DND-41 (cell line): ENCODE measurements at regions not wholly inside any gene's neighbourhood (a gene's known extent, or its start where the extent isn't known, plus 50 kb on each side); places are given as distances from the start of the nearest gene placed in this dataset.

ENCODE experiments used
- ATAC-seq: fragments of 200-7000 bp; cut with Tn5 transposase; 3 replicates; pipeline ENCODE4 v1.9.1; 2021; ENCODE audit warnings: low read depth; ENCODE audit not compliant: insufficient read depth
- DNase-seq: peaks from one replicate; pipeline ENCODE4 v3.0.0-alpha.2; 2020
- H2AFZ ChIP-seq: 2 replicates; pipeline ENCODE4 v1.6.0; 2012; ENCODE audit warnings: low read depth, low read length
- H3K27ac ChIP-seq: 2 replicates; pipeline ENCODE4 v1.5.1; 2012; ENCODE audit warnings: low read length, inconsistent platforms
- H3K27me3 ChIP-seq: fragments of 200-600 bp; sonication (generic); 2 replicates; pipeline ENCODE4 v1.6.0; 2012; ENCODE audit warnings: low read length, mild to moderate bottlenecking, inconsistent platforms; ENCODE audit not compliant: insufficient read depth, poor library complexity
- H3K36me3 ChIP-seq: 2 replicates; pipeline ENCODE4 v1.5.1; 2012; ENCODE audit warnings: low read length, inconsistent platforms; ENCODE audit not compliant: insufficient read depth
- H3K4me1 ChIP-seq: 2 replicates; pipeline ENCODE4 v1.5.1; 2012; ENCODE audit warnings: mild to moderate bottlenecking, low read length; ENCODE audit not compliant: insufficient read depth
- H3K4me2 ChIP-seq: 2 replicates; pipeline ENCODE4 v1.6.0; 2012; ENCODE audit warnings: mild to moderate bottlenecking, moderate library complexity, low read length, inconsistent platforms; ENCODE audit not compliant: insufficient read depth
- H3K4me3 ChIP-seq, 2 experiments: fragments of 200-600 bp in 1 of 2; shearing (Covaris generic) in 1 of 2; 2 replicates each; pipeline ENCODE4 v1.5.1; 2012 to 2016; ENCODE audit warnings: inconsistent platforms in 2 of 2, low read length in 2 of 2, mild to moderate bottlenecking in 2 of 2, low read depth in 1 of 2, moderate library complexity in 1 of 2
- H3K79me2 ChIP-seq: 2 replicates; pipeline ENCODE4 v1.6.0; 2012; ENCODE audit warnings: low read length, inconsistent platforms; ENCODE audit not compliant: insufficient read depth
- H3K9ac ChIP-seq: 2 replicates; pipeline ENCODE4 v1.6.0; 2012; ENCODE audit warnings: low read depth, mild to moderate bottlenecking, inconsistent platforms, low read length, moderate library complexity
- H3K9me3 ChIP-seq: 2 replicates; pipeline ENCODE4 v1.5.1; 2012; ENCODE audit warnings: low read length, moderate library complexity, mild to moderate bottlenecking, inconsistent platforms; ENCODE audit not compliant: insufficient read depth, severe bottlenecking
- H4K20me1 ChIP-seq: 2 replicates; pipeline ENCODE4 v1.6.0; 2012; ENCODE audit warnings: low read length; ENCODE audit not compliant: insufficient read depth
- EZH2 ChIP-seq: IDR thresholded peaks from 3 replicates; pipeline ENCODE4 v1.6.1; 2012; ENCODE audit warnings: borderline replicate concordance, low read depth, mild to moderate bottlenecking, moderate library complexity, low read length, inconsistent platforms; ENCODE audit not compliant: severe bottlenecking
- TF ChIP-seq, protein P1 (sequence below): IDR thresholded peaks from 2 replicates; pipeline ENCODE4 v1.5.1; 2012; ENCODE audit warnings: borderline replicate concordance, low read length, moderate library complexity, mild to moderate bottlenecking; ENCODE audit not compliant: poor library complexity, severe bottlenecking; ENCODE audit errors: extremely low read depth

DNA sequence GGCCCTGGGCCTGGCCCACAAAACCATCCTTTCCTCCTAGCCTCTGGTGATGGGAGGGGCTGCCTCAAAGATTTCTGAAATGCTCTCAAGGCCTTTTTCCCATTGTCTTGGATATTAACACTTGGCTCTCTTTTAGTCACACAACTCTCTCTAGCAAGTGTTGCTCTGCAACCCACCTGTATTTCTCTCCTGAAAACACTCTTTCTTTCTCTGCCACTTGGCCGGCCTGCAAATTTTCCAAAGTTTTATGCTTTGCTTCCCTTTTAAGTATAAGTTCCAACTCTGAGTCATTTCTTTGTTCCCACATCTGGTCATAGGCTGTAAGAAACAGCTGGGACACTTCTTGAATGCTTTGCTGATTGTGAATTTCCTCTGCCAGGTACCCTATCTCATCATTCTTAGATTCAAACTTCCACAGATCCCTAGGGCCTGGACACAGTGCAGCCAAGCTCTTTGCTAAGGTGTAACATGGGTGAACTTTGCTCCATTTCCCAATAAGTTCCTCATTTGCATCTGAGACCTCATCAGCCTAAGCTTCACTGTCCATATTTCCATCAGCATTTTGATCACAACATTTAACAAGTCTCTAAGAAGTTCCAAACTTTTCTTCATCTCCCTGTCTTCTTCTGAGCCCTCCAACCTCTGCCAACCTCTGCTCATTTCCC is 93.8 kb downstream of the TRIM29 start:
- no peak overlapping the region for H3K27ac ChIP-seq
- H3K9me3 ChIP-seq, result peaks cover 8% of the 10 kb centered on the region
- no peaks in the 10 kb centered on the region for H3K36me3 ChIP-seq
- no peak overlapping the region for H3K9ac ChIP-seq
- peaks cover 13% of the 10 kb centered on the region for H3K27me3 ChIP-seq
- DNase-seq (no peak), ATAC-seq (no peak)
- H3K79me2 ChIP-seq, result no peaks in the 10 kb centered on the region
- no peaks in the 10 kb centered on the region for H4K20me1 ChIP-seq
- H2AFZ ChIP-seq, result no peak overlapping the region
- H3K4me2 ChIP-seq, result no peak overlapping the region
- no peaks in the 10 kb centered on the region for H3K4me1 ChIP-seq
- H3K4me3 ChIP-seq, result no peak overlapping the region
- TF ChIP-seq, protein P1, sequence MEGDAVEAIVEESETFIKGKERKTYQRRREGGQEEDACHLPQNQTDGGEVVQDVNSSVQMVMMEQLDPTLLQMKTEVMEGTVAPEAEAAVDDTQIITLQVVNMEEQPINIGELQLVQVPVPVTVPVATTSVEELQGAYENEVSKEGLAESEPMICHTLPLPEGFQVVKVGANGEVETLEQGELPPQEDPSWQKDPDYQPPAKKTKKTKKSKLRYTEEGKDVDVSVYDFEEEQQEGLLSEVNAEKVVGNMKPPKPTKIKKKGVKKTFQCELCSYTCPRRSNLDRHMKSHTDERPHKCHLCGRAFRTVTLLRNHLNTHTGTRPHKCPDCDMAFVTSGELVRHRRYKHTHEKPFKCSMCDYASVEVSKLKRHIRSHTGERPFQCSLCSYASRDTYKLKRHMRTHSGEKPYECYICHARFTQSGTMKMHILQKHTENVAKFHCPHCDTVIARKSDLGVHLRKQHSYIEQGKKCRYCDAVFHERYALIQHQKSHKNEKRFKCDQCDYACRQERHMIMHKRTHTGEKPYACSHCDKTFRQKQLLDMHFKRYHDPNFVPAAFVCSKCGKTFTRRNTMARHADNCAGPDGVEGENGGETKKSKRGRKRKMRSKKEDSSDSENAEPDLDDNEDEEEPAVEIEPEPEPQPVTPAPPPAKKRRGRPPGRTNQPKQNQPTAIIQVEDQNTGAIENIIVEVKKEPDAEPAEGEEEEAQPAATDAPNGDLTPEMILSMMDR, result no peak
- no peak for TF ChIP-seq EZH2

DNA sequence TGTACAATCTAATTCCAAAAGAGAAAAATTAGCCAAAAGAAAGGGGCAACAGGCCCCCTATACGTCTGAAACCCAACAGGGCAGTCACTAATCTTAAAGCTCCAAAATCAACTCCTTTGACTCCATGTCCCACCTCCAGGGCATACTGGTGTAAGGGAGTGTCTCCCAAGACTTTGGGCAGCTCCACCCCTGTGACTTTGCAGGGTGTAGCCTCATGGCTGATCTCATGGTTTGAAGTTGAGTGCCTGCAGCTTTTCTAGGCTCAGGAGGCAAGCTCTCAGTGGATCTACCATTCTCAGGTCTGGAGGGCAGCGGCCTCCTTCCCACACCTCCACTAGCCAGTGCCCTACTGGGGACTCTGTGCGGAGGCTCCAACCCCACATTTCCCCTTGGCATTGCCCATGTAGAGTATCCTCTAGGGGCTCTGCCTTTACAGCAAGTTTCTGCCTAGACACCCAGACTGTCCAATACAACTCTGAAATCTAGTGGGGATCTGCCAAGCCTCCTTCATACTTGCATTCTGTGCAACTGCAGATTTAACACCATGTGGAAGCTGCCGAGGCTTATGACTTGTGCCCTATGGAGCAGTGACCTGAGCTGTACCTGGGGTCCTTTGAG is 94.5 kb downstream of the TRIM29 start:
- H2AFZ ChIP-seq, result no peak overlapping the region
- no peak overlapping the region for H3K9ac ChIP-seq
- DNase-seq, result no peak

DNA sequence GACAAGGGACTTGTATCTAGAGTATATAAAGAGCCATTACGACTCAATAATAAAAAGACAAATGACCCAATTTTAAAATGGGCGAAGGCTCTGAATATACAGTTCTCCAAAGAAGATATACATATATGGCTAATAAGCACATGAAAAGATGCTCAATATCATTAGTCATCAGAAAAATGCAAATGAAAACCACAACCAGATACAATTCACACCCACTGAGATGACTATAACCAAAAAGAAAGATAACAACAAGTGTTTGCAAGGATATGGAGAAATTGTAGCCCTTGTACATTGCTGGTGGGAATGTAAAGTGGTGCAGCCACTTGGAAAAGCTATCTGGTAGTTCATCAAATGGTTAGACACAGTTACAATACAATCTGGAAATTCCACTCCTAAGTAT is 96.3 kb downstream of the TRIM29 start:
- Histone ChIP-seq H3K4me2 (no peak overlapping the region), H3K27me3 (peaks cover 16% of the 10 kb centered on the region), H2AFZ (no peak overlapping the region), H3K27ac (no peak overlapping the region), H3K9me3 (no peaks in the 10 kb centered on the region), H3K36me3 (no peaks in the 10 kb centered on the region), H3K79me2 (no peaks in the 10 kb centered on the region), H3K4me1 (no peaks in the 10 kb centered on the region), H3K4me3 (no peak overlapping the region), H3K9ac (no peak overlapping the region), H4K20me1 (no peaks in the 10 kb centered on the region)
- ATAC-seq (no peak), DNase-seq (no peak)
- TF ChIP-seq EZH2, result no peak
- TF ChIP-seq, protein P1, result no peak

More for the DNA sequence above, 94.5 kb downstream of the TRIM29 start:
- no peaks in the 10 kb centered on the region for H3K36me3 ChIP-seq
- ATAC-seq, result no peak
- H3K4me2 ChIP-seq, result no peak overlapping the region
- no peaks in the 10 kb centered on the region for H4K20me1 ChIP-seq
- H3K27me3 ChIP-seq, result peaks cover 16% of the 10 kb centered on the region
- peaks cover 8% of the 10 kb centered on the region for H3K9me3 ChIP-seq
- no peak for TF ChIP-seq EZH2
- TF ChIP-seq, protein P1, result no peak
- no peak overlapping the region for H3K4me3 ChIP-seq
- H3K27ac ChIP-seq, result no peak overlapping the region
- H3K79me2 ChIP-seq, result no peaks in the 10 kb centered on the region
- H3K4me1 ChIP-seq, result no peaks in the 10 kb centered on the region
